IMR-90 (cell line): ENCODE measurements at regions not wholly inside any gene's neighbourhood (a gene's known extent, or its start where the extent isn't known, plus 50 kb on each side); places are given as distances from the start of the nearest gene placed in this dataset.
"Not testable (repeated sequence)": the region's sequence is repeated elsewhere in the genome, so short reads cannot be mapped to it uniquely, and the experiment has no call there.

ENCODE experiments used
- BHLHE40 ChIP-seq: fragments of 150-350 bp; IDR thresholded peaks from 2 replicates; pipeline ENCODE4 v1.6.1; 2016; ENCODE audit warnings: mild to moderate bottlenecking, low read depth, low read length
- FOS ChIP-seq: fragments of 150-350 bp; IDR thresholded peaks from 2 replicates; pipeline ENCODE4 v1.6.1; 2016; ENCODE audit warnings: low read depth, low read length
- MAFK ChIP-seq: IDR thresholded peaks from 2 replicates; pipeline ENCODE4 v1.6.1; 2012; ENCODE audit warnings: low read depth, low read length, improper control_type of control experiment
- MAZ ChIP-seq: IDR thresholded peaks from 2 replicates; pipeline ENCODE4 v1.6.1; 2012; ENCODE audit warnings: low read depth, mild to moderate bottlenecking, low read length, improper control_type of control experiment, moderate library complexity, borderline replicate concordance
- NFE2L2 ChIP-seq: fragments of 150-350 bp; IDR thresholded peaks from 2 replicates; pipeline ENCODE4 v1.6.1; 2016; ENCODE audit warnings: low read depth, mild to moderate bottlenecking, low read length
- RCOR1 ChIP-seq: IDR thresholded peaks from 2 replicates; pipeline ENCODE4 v1.6.1; 2012; ENCODE audit warnings: mild to moderate bottlenecking, low read length, improper control_type of control experiment; ENCODE audit not compliant: insufficient replicate concordance
- TF ChIP-seq, protein P1 (sequence below): conservative IDR thresholded peaks from 2 replicates; pipeline ENCODE4 v1.5.1; 2012; ENCODE audit warnings: mild to moderate bottlenecking, low read depth, low read length, improper control_type of control experiment
- TF ChIP-seq, protein P2 (sequence below): fragments of 150-350 bp; IDR thresholded peaks from 2 replicates; pipeline ENCODE4 v1.6.1; 2017; ENCODE audit warnings: mild to moderate bottlenecking, antibody characterized with exemption, low read length, low read depth

DNA sequence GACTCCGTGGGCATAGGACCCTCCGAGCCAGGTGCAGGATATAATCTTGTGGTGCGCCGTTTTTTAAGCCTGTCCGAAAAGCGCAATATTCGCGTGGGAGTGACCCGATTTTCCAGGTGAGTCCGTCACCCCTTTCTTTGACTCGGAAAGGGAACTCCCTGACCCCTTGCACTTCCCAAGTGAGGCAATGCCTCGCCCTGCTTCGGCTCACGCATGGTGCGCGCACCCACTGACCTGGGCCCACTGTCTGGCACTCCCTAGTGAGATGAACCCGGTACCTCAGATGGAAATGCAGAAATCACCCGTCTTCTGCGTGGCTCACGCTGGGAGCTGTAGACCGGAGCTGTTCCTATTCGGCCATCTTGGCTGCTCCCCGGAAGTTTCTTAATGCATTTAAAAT, 99.5 kb upstream of the EOMES start:
- TF ChIP-seq NFE2L2, BHLHE40, MAFK, FOS, RCOR1, MAZ: not testable (repeated sequence)
- TF ChIP-seq, protein P1, sequence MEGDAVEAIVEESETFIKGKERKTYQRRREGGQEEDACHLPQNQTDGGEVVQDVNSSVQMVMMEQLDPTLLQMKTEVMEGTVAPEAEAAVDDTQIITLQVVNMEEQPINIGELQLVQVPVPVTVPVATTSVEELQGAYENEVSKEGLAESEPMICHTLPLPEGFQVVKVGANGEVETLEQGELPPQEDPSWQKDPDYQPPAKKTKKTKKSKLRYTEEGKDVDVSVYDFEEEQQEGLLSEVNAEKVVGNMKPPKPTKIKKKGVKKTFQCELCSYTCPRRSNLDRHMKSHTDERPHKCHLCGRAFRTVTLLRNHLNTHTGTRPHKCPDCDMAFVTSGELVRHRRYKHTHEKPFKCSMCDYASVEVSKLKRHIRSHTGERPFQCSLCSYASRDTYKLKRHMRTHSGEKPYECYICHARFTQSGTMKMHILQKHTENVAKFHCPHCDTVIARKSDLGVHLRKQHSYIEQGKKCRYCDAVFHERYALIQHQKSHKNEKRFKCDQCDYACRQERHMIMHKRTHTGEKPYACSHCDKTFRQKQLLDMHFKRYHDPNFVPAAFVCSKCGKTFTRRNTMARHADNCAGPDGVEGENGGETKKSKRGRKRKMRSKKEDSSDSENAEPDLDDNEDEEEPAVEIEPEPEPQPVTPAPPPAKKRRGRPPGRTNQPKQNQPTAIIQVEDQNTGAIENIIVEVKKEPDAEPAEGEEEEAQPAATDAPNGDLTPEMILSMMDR = not testable (repeated sequence)
- TF ChIP-seq, protein P2, sequence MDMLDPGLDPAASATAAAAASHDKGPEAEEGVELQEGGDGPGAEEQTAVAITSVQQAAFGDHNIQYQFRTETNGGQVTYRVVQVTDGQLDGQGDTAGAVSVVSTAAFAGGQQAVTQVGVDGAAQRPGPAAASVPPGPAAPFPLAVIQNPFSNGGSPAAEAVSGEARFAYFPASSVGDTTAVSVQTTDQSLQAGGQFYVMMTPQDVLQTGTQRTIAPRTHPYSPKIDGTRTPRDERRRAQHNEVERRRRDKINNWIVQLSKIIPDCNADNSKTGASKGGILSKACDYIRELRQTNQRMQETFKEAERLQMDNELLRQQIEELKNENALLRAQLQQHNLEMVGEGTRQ = not testable (repeated sequence)
